Panc1 (cell line): ENCODE measurements at regions not wholly inside any gene's neighbourhood (a gene's known extent, or its start where the extent isn't known, plus 50 kb on each side); places are given as distances from the start of the nearest gene placed in this dataset.

Source experiments
- ATAC-seq: fragments of 200-7000 bp; cut with Tn5 transposase; 2 replicates; pipeline ENCODE4 v1.9.1; 2020; ENCODE audit warnings: mild to moderate bottlenecking, moderate library complexity
- BruUV-seq: library from RNA; stranded (reverse); fragments of 400-500 nt; replicated peaks from 2 replicates; lab custom pipeline; 2021; lab: Mats Ljungman, UMichigan
- CTCF ChIA-PET: fragments of 300-600 bp; sonication (Branson Sonifier 250); formaldehyde crosslinking; loops from one replicate; lab custom pipeline; 2022; ENCODE audit warnings: antibody characterized with exemption; lab: Charles Lee
- POLR2A ChIA-PET: fragments of 300-600 bp; sonication (Branson Sonifier 250); formaldehyde crosslinking; loops from one replicate; lab custom pipeline; 2022; ENCODE audit warnings: antibody characterized with exemption; lab: Charles Lee
- DNase-seq: peaks from one replicate; pipeline ENCODE4 v3.0.0-alpha.2; 2010; ENCODE audit warnings: low read depth, low spot score
- H3K27ac ChIP-seq: 2 replicates; pipeline ENCODE4 v1.5.1; 2011; ENCODE audit warnings: mild to moderate bottlenecking, low read length, inconsistent platforms
- H3K27me3 ChIP-seq: fragments of 200-500 bp; sonication (Bioruptor generic); 2 replicates; pipeline ENCODE4 v1.6.0; 2014; ENCODE audit warnings: low read length, inconsistent platforms; ENCODE audit not compliant: control insufficient read depth, insufficient read depth
- H3K36me3 ChIP-seq: fragments of 200-500 bp; sonication (Bioruptor generic); 2 replicates; pipeline ENCODE4 v1.5.1; 2014; ENCODE audit warnings: inconsistent platforms, mild to moderate bottlenecking, low read length, moderate library complexity; ENCODE audit not compliant: control insufficient read depth, insufficient read depth
- H3K4me1 ChIP-seq: 2 replicates; pipeline ENCODE4 v1.5.1; 2011; ENCODE audit warnings: inconsistent platforms, mild to moderate bottlenecking, low read length, moderate library complexity; ENCODE audit not compliant: control insufficient read depth, insufficient read depth
- H3K4me3 ChIP-seq, 2 experiments: 2 replicates each; pipeline ENCODE4 v1.5.1; 2011 to 2012; ENCODE audit warnings: low read depth in 2 of 2, low read length in 2 of 2, mild to moderate bottlenecking in 2 of 2, inconsistent platforms in 1 of 2, moderate library complexity in 1 of 2
- H3K9me3 ChIP-seq: fragments of 200-500 bp; sonication (Bioruptor generic); 2 replicates; pipeline ENCODE4 v1.5.1; 2014; ENCODE audit warnings: low read depth, mild to moderate bottlenecking, inconsistent platforms, low read length, moderate library complexity; ENCODE audit not compliant: control insufficient read depth, insufficient read depth
- POLR2AphosphoS5 ChIP-seq: IDR thresholded peaks from 2 replicates; pipeline ENCODE4 v1.6.1; 2012; ENCODE audit warnings: mild to moderate bottlenecking, low read depth, low read length, moderate library complexity
- SIN3A ChIP-seq: IDR thresholded peaks from 2 replicates; pipeline ENCODE4 v1.6.1; 2012; ENCODE audit warnings: low read depth, mild to moderate bottlenecking, low read length, moderate library complexity, borderline replicate concordance; ENCODE audit not compliant: insufficient read depth
- TCF7L2 ChIP-seq: IDR thresholded peaks from 2 replicates; pipeline ENCODE4 v1.6.1; 2011; ENCODE audit warnings: mild to moderate bottlenecking, low read depth, low read length, inconsistent platforms
- in situ Hi-C: cut with HindIII; loops from 2 replicates; pipeline ENCODE4 v1.10.0; 2016; ENCODE audit warnings: low sequenced_read_pairs, low pct_unique_long_range_greater_than_20kb
- intact Hi-C: fragments of 100-400 bp; cut with micrococcal nuclease; formaldehyde crosslinking; loops from one replicate; pipeline ENCODE4 v1.10.0; 2022; ENCODE audit not compliant: unreplicated experiment
- TF ChIP-seq, protein P1 (sequence below), 2 experiments: IDR thresholded peaks; 2 replicates each; pipeline ENCODE4 v1.6.1; 2011 to 2012; ENCODE audit warnings: low read depth in 2 of 2, control low read depth in 1 of 2, low read length in 1 of 2, mild to moderate bottlenecking in 1 of 2, moderate library complexity in 1 of 2; ENCODE audit not compliant: insufficient read depth in 1 of 2
- TF ChIP-seq, protein P2 (sequence below): fragments of 450-650 bp; IDR thresholded peaks from 2 replicates; pipeline ENCODE4 v1.5.1; 2017; ENCODE audit warnings: mild to moderate bottlenecking

DNA sequence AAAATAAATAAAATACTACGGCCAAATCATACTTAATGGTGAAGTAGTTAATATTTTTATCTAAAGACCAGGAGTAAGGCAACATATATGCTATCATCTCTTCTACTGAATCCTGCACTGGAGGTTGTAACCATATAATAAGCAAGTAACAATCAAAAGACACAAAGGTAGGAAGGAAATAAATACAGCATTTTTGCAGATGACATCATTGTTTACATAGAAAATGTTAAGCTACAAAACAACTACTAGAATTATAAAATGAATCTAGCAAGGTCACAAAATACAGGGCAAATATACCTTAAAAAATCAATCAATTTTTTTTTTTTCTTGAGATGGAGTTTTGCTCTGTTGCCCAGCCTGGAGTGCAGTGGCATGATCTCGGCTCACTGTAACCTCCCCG, 51.6 kb upstream of the BDKRB2 start:
- Histone ChIP-seq H3K9me3 (no peaks in the 10 kb centered on the region), H3K27me3 (no peaks in the 10 kb centered on the region), H3K4me1 (no peaks in the 10 kb centered on the region), H3K27ac (no peak overlapping the region), H3K36me3 (no peaks in the 10 kb centered on the region), H3K4me3 (no peak overlapping the region)
- BruUV-seq, result no TSS peak
- DNase-seq (no peak), ATAC-seq (no peak)
- TF ChIP-seq POLR2AphosphoS5 (no peak), SIN3A (no peak), TCF7L2 (no peak)
- TF ChIP-seq, protein P1, sequence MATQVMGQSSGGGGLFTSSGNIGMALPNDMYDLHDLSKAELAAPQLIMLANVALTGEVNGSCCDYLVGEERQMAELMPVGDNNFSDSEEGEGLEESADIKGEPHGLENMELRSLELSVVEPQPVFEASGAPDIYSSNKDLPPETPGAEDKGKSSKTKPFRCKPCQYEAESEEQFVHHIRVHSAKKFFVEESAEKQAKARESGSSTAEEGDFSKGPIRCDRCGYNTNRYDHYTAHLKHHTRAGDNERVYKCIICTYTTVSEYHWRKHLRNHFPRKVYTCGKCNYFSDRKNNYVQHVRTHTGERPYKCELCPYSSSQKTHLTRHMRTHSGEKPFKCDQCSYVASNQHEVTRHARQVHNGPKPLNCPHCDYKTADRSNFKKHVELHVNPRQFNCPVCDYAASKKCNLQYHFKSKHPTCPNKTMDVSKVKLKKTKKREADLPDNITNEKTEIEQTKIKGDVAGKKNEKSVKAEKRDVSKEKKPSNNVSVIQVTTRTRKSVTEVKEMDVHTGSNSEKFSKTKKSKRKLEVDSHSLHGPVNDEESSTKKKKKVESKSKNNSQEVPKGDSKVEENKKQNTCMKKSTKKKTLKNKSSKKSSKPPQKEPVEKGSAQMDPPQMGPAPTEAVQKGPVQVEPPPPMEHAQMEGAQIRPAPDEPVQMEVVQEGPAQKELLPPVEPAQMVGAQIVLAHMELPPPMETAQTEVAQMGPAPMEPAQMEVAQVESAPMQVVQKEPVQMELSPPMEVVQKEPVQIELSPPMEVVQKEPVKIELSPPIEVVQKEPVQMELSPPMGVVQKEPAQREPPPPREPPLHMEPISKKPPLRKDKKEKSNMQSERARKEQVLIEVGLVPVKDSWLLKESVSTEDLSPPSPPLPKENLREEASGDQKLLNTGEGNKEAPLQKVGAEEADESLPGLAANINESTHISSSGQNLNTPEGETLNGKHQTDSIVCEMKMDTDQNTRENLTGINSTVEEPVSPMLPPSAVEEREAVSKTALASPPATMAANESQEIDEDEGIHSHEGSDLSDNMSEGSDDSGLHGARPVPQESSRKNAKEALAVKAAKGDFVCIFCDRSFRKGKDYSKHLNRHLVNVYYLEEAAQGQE (IDR thresholded peaks at IDR 0.05; ENCODE audit: insufficient read depth in 1 of 2, low read depth in 2 of 2, low read length in 1 of 2), result no peak
- TF ChIP-seq, protein P2, sequence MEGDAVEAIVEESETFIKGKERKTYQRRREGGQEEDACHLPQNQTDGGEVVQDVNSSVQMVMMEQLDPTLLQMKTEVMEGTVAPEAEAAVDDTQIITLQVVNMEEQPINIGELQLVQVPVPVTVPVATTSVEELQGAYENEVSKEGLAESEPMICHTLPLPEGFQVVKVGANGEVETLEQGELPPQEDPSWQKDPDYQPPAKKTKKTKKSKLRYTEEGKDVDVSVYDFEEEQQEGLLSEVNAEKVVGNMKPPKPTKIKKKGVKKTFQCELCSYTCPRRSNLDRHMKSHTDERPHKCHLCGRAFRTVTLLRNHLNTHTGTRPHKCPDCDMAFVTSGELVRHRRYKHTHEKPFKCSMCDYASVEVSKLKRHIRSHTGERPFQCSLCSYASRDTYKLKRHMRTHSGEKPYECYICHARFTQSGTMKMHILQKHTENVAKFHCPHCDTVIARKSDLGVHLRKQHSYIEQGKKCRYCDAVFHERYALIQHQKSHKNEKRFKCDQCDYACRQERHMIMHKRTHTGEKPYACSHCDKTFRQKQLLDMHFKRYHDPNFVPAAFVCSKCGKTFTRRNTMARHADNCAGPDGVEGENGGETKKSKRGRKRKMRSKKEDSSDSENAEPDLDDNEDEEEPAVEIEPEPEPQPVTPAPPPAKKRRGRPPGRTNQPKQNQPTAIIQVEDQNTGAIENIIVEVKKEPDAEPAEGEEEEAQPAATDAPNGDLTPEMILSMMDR, result no peak
- intact Hi-C loops, result no loop called here
- CTCF ChIA-PET, result no interaction called here
- POLR2A ChIA-PET, result no interaction called here
- in situ Hi-C loops, result no loop called here
